ENCODE measurements at regions not wholly inside any gene's neighbourhood (a gene's known extent, or its start where the extent isn't known, plus 50 kb on each side); places are given as distances from the start of the nearest gene placed in this dataset.
A peak's percentile ranks its signal among the peaks of the same experiment; 100 is the strongest.

GRCh38 chr6:84282550-84282949 lies 55.1 kb upstream of the CEP162 start:
- Mint-ChIP-seq H3K36me3 (ENCODE audit: low read depth) (no peaks in the 10 kb centered on the region), H3K9me3 (no peaks in the 10 kb centered on the region), H3K4me1 (peaks cover 7% of the 10 kb centered on the region; the same call in 2 of the 3 replicates), H3K27me3 (ENCODE audit: insufficient read depth, low read depth, poor library complexity) (no peaks in the 10 kb centered on the region), H3K4me3 (no peak overlapping the region), H3K27ac (no peak overlapping the region)
- H3K4me3 ChIP-seq = no peak overlapping the region
- no peaks in the 10 kb centered on the region for H3K79me2 ChIP-seq (replicated peaks; ENCODE audit: insufficient read depth)
- H3K9me2 ChIP-seq (ENCODE audit: insufficient read depth) = no peaks in the 10 kb centered on the region
- H3K4me2 ChIP-seq = no peak overlapping the region
- no peak for TF ChIP-seq EZH2phosphoT487 (IDR thresholded peaks at IDR 0.05; ENCODE audit: unreplicated experiment)
- no peaks in the 10 kb centered on the region for H3K27me3 ChIP-seq (ENCODE audit: insufficient read depth)
- H3K4me1 ChIP-seq (ENCODE audit: insufficient read depth) = peaks cover 8% of the 10 kb centered on the region; the same call in 1 of the 2 replicates
- no peaks in the 10 kb centered on the region for H4K20me1 ChIP-seq (replicated peaks; ENCODE audit: insufficient read depth)
- peak overlapping the region; percentile 25; the same call in 1 of the 2 replicates for H2AFZ ChIP-seq
- no peaks in the 10 kb centered on the region for H3F3A ChIP-seq (replicated peaks; ENCODE audit: low read depth)
- H3K27ac ChIP-seq (ENCODE audit: low read depth) = no peak overlapping the region
- H3K36me3 ChIP-seq (ENCODE audit: insufficient read depth) = no peaks in the 10 kb centered on the region
- ATAC-seq (no peak), DNase-seq (ENCODE audit: low spot score) (no peak)

DNA sequence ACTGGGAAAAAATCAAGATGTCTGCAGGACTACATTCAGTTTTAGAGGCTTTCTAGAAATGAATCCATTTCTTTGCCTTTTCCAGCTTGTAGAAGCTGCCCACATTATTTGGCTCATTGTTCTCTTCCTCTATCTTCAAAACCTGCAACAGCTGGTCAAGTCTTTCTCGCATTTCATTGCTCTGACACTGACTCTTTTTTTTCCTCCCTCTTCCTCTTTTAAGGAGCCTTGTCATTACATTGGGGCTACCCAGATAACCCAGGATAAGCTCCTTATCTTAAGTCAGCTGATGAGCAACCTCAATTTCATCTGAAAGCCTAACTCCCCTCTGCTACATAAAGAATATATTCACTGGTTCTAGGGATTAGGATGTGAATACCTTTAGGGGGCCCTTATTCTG lies 53.2 kb upstream of the CEP162 start:
- H2AFZ ChIP-seq = peak overlapping the region; percentile 8; the same call in 1 of the 2 replicates
- H3K9me2 ChIP-seq (ENCODE audit: insufficient read depth) = no peaks in the 10 kb centered on the region
- Mint-ChIP-seq H3K27me3 (ENCODE audit: insufficient read depth, low read depth, poor library complexity) (no peaks in the 10 kb centered on the region), H3K36me3 (ENCODE audit: low read depth) (no peaks in the 10 kb centered on the region), H3K4me1 (peaks cover 7% of the 10 kb centered on the region; the same call in 2 of the 3 replicates), H3K4me3 (no peak overlapping the region), H3K27ac (no peak overlapping the region), H3K9me3 (no peaks in the 10 kb centered on the region)
- H3K36me3 ChIP-seq (ENCODE audit: insufficient read depth) = no peaks in the 10 kb centered on the region
- no peak for DNase-seq (ENCODE audit: low spot score)
- no peaks in the 10 kb centered on the region for H3K27me3 ChIP-seq (ENCODE audit: insufficient read depth)
- no peak for ATAC-seq
- H3K79me2 ChIP-seq (replicated peaks; ENCODE audit: insufficient read depth) = no peaks in the 10 kb centered on the region
- H3K4me2 ChIP-seq = no peak overlapping the region
- TF ChIP-seq, protein P1, sequence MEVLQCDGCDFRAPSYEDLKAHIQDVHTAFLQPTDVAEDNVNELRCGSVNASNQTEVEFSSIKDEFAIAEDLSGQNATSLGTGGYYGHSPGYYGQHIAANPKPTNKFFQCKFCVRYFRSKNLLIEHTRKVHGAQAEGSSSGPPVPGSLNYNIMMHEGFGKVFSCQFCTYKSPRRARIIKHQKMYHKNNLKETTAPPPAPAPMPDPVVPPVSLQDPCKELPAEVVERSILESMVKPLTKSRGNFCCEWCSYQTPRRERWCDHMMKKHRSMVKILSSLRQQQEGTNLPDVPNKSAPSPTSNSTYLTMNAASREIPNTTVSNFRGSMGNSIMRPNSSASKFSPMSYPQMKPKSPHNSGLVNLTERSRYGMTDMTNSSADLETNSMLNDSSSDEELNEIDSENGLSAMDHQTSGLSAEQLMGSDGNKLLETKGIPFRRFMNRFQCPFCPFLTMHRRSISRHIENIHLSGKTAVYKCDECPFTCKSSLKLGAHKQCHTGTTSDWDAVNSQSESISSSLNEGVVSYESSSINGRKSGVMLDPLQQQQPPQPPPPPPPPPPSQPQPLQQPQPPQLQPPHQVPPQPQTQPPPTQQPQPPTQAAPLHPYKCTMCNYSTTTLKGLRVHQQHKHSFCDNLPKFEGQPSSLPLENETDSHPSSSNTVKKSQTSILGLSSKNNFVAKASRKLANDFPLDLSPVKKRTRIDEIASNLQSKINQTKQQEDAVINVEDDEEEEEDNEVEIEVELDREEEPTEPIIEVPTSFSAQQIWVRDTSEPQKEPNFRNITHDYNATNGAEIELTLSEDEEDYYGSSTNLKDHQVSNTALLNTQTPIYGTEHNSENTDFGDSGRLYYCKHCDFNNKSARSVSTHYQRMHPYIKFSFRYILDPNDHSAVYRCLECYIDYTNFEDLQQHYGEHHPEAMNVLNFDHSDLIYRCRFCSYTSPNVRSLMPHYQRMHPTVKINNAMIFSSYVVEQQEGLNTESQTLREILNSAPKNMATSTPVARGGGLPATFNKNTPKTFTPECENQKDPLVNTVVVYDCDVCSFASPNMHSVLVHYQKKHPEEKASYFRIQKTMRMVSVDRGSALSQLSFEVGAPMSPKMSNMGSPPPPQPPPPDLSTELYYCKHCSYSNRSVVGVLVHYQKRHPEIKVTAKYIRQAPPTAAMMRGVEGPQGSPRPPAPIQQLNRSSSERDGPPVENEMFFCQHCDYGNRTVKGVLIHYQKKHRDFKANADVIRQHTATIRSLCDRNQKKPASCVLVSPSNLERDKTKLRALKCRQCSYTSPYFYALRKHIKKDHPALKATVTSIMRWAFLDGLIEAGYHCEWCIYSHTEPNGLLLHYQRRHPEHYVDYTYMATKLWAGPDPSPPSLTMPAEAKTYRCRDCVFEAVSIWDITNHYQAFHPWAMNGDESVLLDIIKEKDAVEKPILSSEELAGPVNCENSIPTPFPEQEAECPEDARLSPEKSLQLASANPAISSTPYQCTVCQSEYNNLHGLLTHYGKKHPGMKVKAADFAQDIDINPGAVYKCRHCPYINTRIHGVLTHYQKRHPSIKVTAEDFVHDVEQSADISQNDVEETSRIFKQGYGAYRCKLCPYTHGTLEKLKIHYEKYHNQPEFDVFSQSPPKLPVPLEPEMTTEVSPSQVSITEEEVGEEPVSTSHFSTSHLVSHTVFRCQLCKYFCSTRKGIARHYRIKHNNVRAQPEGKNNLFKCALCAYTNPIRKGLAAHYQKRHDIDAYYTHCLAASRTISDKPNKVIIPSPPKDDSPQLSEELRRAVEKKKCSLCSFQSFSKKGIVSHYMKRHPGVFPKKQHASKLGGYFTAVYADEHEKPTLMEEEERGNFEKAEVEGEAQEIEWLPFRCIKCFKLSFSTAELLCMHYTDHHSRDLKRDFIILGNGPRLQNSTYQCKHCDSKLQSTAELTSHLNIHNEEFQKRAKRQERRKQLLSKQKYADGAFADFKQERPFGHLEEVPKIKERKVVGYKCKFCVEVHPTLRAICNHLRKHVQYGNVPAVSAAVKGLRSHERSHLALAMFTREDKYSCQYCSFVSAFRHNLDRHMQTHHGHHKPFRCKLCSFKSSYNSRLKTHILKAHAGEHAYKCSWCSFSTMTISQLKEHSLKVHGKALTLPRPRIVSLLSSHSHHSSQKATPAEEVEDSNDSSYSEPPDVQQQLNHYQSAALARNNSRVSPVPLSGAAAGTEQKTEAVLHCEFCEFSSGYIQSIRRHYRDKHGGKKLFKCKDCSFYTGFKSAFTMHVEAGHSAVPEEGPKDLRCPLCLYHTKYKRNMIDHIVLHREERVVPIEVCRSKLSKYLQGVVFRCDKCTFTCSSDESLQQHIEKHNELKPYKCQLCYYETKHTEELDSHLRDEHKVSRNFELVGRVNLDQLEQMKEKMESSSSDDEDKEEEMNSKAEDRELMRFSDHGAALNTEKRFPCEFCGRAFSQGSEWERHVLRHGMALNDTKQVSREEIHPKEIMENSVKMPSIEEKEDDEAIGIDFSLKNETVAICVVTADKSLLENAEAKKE (CRISPR knock-in tag; IDR thresholded peaks at IDR 0.05) = no peak
- TF ChIP-seq REST (IDR thresholded peaks at IDR 0.05; ENCODE audit: unreplicated experiment) (no peak), POLR2AphosphoS5 (IDR thresholded peaks at IDR 0.05; ENCODE audit: low read depth) (no peak), EZH2phosphoT487 (IDR thresholded peaks at IDR 0.05; ENCODE audit: unreplicated experiment) (no peak), NANOG (IDR thresholded peaks at IDR 0.05; ENCODE audit: borderline replicate concordance) (no peak), CREB1 (CRISPR knock-in tag; IDR thresholded peaks at IDR 0.05; ENCODE audit: low read depth) (no peak)
- no peaks in the 10 kb centered on the region for H4K20me1 ChIP-seq (replicated peaks; ENCODE audit: insufficient read depth)
- no peaks in the 10 kb centered on the region for H3F3A ChIP-seq (replicated peaks; ENCODE audit: low read depth)
- peaks cover 8% of the 10 kb centered on the region; the same call in 1 of the 2 replicates for H3K4me1 ChIP-seq (ENCODE audit: insufficient read depth)
- no peak overlapping the region for H3K27ac ChIP-seq (ENCODE audit: low read depth)
- H3K4me3 ChIP-seq = no peak overlapping the region
